Peyer's patch (tissue), 4 donors: ENCODE measurements at regions not wholly inside any gene's neighbourhood (a gene's known extent, or its start where the extent isn't known, plus 50 kb on each side); places are given as distances from the start of the nearest gene placed in this dataset.

ENCODE experiments used
- CTCF ChIP-seq, 6 experiments: fragments of 450-650 bp in 4 of 6; fragments of 200-600 bp in 2 of 6; sonication (generic) in 1 of 6; IDR thresholded peaks; one replicate each; pipeline ENCODE4 v1.5.1; 2017 to 2019; ENCODE audit warnings: antibody characterized with exemption in 6 of 6, mild to moderate bottlenecking in 3 of 6, moderate library complexity in 1 of 6
- POLR2A ChIP-seq, 2 donors: fragments of 450-650 bp; IDR thresholded peaks; one replicate each; pipeline ENCODE4 v1.5.1; 2017; ENCODE audit warnings: antibody characterized with exemption in 2 of 2, mild to moderate bottlenecking in 2 of 2, moderate library complexity in 2 of 2

DNA sequence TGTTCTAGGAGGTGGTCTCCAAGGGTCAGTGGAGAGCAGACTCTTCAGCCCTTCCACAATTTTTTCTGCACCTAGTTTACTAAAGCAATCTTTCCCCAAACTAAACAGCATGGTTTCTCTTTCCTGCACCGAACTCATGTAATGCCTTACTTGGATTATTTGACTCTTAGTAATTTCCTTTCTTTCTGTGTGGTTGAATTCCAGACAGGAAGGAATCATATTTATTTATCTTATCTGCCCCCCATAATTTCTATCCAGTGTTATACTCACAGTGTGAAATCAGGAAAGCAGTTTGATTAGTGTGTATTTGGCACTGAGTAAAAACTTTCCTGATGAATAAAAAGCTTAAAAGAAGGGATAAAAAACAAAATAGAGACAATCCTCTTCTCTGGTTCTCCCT lies 140.3 kb upstream of the STMND1 start:
- TF ChIP-seq CTCF (IDR thresholded peaks at IDR 0.05) (no peak), POLR2A (IDR thresholded peaks at IDR 0.05) (no peak)
